Epithelial cell of prostate (primary cell): ENCODE measurements at regions not wholly inside any gene's neighbourhood (a gene's known extent, or its start where the extent isn't known, plus 50 kb on each side); places are given as distances from the start of the nearest gene placed in this dataset.
"Not testable (repeated sequence)": the region's sequence is repeated elsewhere in the genome, so short reads cannot be mapped to it uniquely, and the experiment has no call there.

ENCODE experiments used
- DNase-seq: peaks from one replicate; pipeline ENCODE4 v3.0.0-alpha.2; 2011; ENCODE audit warnings: low read depth, low spot score
- H3K27ac ChIP-seq: fragments of 450-650 bp; 2 replicates; pipeline ENCODE4 v1.5.1; 2017; ENCODE audit warnings: mild to moderate bottlenecking

- peak overlapping the region; percentile 18 for H3K27ac ChIP-seq
- DNase-seq, result no peak
These were observed 862.4 kb upstream of the ACVR2A start for GRCh38 chr2:146982393-146982846.

DNA sequence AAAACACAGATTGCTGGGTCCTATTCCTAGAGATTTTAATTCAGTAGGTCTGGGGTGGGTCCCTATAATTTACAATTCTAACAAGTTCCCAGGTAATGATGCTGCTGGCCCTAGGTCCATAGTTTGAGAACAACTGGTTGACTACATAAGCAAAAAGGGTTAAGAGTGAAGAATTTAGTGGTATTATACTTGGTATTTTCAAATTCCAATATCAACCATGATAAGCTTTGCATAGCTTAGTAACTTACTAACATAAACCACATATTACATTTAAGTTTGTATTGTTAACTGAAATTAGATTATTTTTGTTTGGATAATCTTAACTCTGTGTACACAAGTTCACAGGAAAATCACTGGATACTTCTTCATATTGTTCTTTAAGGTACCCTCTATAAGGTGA is 862.9 kb upstream of the ACVR2A start:
- no peak for DNase-seq
- peak overlapping the region; percentile 18 for H3K27ac ChIP-seq

- no peak for DNase-seq
- no peak overlapping the region for H3K27ac ChIP-seq
These were observed 865.1 kb upstream of the ACVR2A start for GRCh38 chr2:146979746-146980145.

DNA sequence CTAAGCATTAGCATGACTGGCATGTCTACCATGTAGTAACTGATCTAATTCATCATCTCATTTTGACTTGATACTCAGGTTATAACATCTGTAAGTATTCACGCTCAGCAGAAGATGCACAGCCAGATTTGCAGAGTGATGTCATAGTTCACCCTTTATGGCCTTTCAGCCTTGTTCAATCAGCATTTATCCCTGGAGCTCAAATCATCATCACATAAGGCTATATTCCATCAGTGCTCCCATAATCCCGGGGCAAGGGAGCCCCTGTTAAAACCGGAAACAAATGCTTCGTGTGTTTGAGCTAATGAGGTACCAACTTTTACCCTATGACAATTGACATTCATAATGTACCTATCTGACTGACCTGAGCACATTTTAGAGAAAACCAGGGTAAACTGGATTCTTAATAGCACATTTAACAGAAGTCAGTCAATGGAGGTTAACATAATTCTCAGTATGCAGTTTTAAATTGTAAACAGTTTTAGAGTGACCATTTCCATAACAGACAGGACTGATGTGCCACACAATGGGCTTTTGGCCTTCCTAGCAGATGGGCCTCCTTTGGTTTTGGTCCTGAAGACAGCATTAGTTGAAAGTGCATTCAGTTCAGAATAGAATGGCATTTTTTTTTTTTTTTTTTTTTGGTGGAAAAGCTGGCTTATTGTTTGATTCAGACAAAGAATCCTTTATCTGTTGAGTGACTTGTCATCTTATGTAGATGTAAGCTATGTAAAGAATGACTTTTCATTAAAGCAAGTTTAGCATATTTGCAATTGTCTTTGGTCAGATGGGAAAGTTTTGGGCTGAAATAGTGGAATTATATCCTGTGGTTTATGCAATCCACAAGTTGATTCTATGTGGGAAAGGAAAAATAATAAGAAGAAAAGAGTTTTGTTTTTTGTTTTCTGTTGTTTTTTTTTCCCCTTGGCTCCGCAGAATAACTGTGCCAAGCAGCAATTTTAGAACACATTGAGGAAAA is 866.0 kb upstream of the ACVR2A start:
- no peak for DNase-seq
- no peak overlapping the region for H3K27ac ChIP-seq

DNA sequence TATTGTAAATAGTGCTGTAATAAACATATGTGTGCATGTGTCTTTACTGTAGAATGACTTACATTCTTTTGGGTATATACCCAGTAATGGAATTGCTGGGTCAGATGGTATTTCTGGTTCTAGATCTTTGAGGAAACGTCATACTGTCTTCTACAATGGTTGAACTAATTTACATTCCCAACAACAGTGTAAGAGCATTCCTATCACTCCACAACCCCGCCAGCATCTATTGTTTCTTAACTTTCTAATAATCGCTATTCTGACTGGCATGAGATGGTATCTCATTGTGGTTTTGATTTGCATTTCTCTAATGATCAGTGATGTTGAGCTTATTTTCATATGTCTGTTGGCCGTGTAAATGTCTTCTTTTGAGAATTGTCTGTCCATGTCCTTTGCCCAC is 873.8 kb upstream of the ACVR2A start:
- not testable (repeated sequence) for H3K27ac ChIP-seq, DNase-seq

- not testable (repeated sequence) for H3K27ac ChIP-seq
These were observed 875.1 kb upstream of the ACVR2A start for GRCh38 chr2:146969703-146970102.

DNA sequence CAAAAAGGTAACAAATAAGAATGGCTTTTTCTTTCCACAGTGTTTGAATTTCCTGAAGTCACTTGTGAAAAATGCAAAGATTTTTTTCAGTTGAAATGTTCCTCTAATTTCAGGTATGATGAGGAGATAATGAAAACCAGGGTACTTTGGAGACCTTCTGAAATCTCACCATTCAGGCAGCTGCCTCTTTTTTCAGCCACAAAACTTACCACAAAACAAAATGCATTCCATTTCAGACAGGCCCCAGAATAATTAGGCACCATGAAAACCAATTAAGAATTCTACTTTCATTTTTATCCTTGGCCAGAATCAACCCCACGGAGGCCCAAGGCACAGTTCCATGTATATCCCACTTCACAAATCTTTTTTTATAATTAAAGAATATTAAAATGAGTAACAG is 880.3 kb upstream of the ACVR2A start:
- H3K27ac ChIP-seq, result no peak overlapping the region
- no peak for DNase-seq

More at GRCh38 chr2:146969703-146970102, 875.1 kb upstream of the ACVR2A start:
- not testable (repeated sequence) for DNase-seq

GRCh38 chr2:146954544-146954943 is 890.3 kb upstream of the ACVR2A start:
- no peak overlapping the region for H3K27ac ChIP-seq
- DNase-seq, result no peak

DNA sequence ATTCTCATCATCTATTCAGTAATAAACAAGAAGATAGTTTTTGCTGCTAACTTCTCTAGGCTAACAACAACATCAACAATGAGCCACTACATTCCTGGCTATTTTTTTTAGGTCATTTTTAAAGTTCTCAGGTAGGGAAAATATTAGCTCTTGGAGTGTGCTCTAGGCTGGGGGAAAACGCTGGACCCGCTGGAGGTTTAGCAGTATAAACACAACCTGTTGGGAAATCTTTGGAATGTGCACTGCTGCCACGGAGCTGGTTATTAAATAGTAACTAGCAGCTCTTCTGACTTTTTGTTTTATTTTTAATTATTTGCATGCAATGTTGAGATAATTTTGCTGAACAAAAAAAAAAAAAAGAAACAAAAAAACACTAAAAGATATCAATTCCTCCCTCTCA is 892.1 kb upstream of the ACVR2A start:
- H3K27ac ChIP-seq, result no peak overlapping the region
- DNase-seq, result no peak

GRCh38 chr2:146950911-146951310 is 893.9 kb upstream of the ACVR2A start:
- H3K27ac ChIP-seq, result no peak overlapping the region
- DNase-seq, result no peak

DNA sequence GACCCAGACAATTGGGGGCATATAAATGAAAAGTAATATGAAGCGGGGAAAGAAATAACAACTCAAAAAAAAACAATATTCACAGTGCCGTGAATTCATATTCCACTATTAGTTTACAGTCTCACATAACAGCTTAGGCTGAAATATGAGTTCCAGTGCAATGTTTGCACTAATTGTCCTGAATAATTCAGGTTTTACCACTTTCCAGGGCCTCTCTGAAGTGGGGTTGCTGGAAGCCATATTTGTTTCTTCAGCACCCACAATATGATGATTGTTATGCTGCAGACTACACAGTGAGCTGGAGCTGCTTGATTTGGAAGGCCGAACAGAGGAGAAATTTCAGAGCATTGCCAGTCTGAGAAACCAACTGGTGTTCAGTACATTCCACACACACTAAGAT is 894.5 kb upstream of the ACVR2A start:
- no peak for DNase-seq

GRCh38 chr2:146949400-146949799 is 895.4 kb upstream of the ACVR2A start:
- no peak overlapping the region for H3K27ac ChIP-seq
- DNase-seq, result no peak

More for the DNA sequence above, 894.5 kb upstream of the ACVR2A start:
- H3K27ac ChIP-seq, result no peak overlapping the region

GRCh38 chr2:146944601-146945000 is 900.2 kb upstream of the ACVR2A start:
- DNase-seq, result no peak
- no peak overlapping the region for H3K27ac ChIP-seq

GRCh38 chr2:146939991-146940685 is 904.7 kb upstream of the ACVR2A start:
- no peak for DNase-seq

DNA sequence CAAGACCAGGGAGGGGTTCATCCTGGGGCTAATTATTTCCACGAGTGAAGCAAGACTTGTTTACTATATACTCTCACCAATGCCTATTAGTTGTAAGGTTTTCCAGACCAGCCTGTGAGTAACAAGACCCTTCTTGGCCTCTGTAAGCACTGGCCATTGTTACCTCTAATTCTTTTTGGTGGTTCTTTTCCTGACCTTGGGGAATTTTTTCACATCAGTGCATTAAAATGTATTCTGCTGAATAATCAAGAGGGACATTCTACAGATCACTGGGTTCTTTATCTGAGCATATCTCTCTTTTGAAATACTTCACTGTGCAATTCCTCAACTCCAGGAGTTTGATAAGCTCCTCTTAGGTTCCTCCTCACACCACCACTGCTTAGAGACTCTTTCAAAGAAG is 909.9 kb upstream of the ACVR2A start:
- no peak for DNase-seq
- no peak overlapping the region for H3K27ac ChIP-seq

More at GRCh38 chr2:146939991-146940685, 904.7 kb upstream of the ACVR2A start:
- H3K27ac ChIP-seq, result no peak overlapping the region

- H3K27ac ChIP-seq, result no peak overlapping the region
- no peak for DNase-seq
These were observed 913.7 kb upstream of the ACVR2A start for GRCh38 chr2:146931109-146931508.

- H3K27ac ChIP-seq, result no peak overlapping the region
- no peak for DNase-seq
These were observed 917.6 kb upstream of the ACVR2A start for GRCh38 chr2:146927080-146927711.

GRCh38 chr2:146918280-146918679 is 926.5 kb upstream of the ACVR2A start:
- no peak overlapping the region for H3K27ac ChIP-seq
- no peak for DNase-seq

- H3K27ac ChIP-seq, result no peak overlapping the region
- no peak for DNase-seq
These were observed 927.3 kb upstream of the ACVR2A start for GRCh38 chr2:146917431-146918042.

DNA sequence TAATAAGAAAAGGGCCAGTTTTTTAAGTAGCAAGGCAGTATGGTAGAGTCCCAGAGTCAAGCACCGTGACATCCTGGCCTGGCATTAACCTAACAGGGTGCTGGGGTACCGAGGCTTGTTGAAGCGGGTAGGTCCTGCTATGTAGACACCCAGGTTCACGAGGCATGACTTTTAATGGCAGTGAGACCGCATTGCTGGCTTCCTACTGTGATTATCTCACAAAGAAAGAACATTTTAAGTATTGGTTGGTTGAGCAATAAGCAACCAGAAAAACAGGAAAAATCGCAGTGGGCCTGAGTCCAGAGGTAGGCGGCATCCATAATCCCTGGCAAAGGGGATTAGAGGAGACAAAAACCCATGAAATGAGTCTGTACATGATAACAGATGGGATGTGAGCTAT is 927.9 kb upstream of the ACVR2A start:
- no peak overlapping the region for H3K27ac ChIP-seq
- DNase-seq, result peak; percentile 8
